ENCODE measurements at regions not wholly inside any gene's neighbourhood (a gene's known extent, or its start where the extent isn't known, plus 50 kb on each side); places are given as distances from the start of the nearest gene placed in this dataset.

GRCh38 chr18:40878371-40878770, 1076.7 kb upstream of the PIK3C3 start (continued):
- TF ChIP-seq ATF2 (IDR thresholded peaks at IDR 0.05; ENCODE audit: low read length) (no peak), JUN (IDR thresholded peaks at IDR 0.05; ENCODE audit: low read depth, low read length) (no peak), RFX5 (IDR thresholded peaks at IDR 0.05; ENCODE audit: borderline replicate concordance, low read depth, low read length) (no peak), FOSL1 (IDR thresholded peaks at IDR 0.05; ENCODE audit: insufficient read depth, low read depth, low read length) (no peak), BCL11A (IDR thresholded peaks at IDR 0.05; ENCODE audit: low read depth in 2 of 2, low read length in 2 of 2) (no peak)

Measured in H1 (cell line).